ENCODE measurements at regions not wholly inside any gene's neighbourhood (a gene's known extent, or its start where the extent isn't known, plus 50 kb on each side); places are given as distances from the start of the nearest gene placed in this dataset.
"Not testable (repeated sequence)": the region's sequence is repeated elsewhere in the genome, so short reads cannot be mapped to it uniquely, and the experiment has no call there.

- not testable (repeated sequence) for TF ChIP-seq POLR2AphosphoS5 (IDR thresholded peaks at IDR 0.05; ENCODE audit: borderline replicate concordance, low read depth, low read length); EZH2 (IDR thresholded peaks at IDR 0.05); FOXP2 (optimal IDR thresholded peaks at IDR 0.05; ENCODE audit: control extremely low read depth, extremely low read length, insufficient read depth)
These were observed 223.4 kb upstream of the IRAK1BP1 start for GRCh38 chr6:78643976-78644375.
